ENCODE measurements at regions not wholly inside any gene's neighbourhood (a gene's known extent, or its start where the extent isn't known, plus 50 kb on each side); places are given as distances from the start of the nearest gene placed in this dataset.

DNA sequence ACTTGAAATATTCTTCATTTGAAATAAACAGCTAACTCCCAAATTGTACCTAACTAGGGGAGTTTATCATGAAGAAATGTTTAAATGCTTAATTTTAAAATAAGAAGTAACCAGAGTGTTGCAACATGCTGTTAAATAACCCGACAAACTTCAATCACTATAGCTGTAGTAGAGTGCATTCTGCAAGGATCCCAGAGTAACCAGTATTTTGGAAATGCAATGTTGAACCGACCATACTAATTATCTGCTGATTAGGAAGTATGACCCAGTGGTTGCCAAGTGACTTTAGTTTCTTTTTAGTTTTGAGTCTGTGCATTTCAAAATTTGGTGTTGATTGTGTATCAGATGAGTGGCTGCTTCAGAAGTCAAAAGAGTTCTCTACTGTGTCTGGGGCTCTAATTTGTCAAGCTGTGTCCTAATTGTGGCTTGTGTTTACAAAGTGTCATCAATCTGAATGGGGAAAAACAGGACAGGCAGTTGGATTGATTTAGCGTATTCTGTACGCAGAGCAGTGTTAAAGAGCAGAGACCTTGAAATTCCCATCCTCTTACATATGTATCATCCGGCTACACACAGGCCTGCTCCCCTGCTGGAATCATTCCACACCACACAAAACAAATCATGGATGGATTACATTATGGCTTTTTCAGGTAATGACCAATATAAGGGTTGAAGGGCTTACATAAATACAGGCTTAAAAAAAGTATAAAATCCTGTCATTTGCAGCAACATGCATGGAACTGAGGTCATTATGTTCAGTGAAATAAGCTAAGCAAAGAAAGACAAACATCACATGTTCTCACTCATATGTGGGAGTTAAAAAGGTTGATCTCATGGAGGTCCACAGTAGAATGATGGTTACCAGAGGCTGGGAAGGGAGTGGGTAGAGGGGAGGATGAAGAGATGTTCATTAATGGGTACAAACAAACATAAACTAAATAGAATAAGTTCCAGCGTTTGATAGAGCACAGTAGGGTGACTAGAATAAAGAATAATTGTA, 351.5 kb downstream of the KLF12 start:
- DNase-seq: no peak

DNA sequence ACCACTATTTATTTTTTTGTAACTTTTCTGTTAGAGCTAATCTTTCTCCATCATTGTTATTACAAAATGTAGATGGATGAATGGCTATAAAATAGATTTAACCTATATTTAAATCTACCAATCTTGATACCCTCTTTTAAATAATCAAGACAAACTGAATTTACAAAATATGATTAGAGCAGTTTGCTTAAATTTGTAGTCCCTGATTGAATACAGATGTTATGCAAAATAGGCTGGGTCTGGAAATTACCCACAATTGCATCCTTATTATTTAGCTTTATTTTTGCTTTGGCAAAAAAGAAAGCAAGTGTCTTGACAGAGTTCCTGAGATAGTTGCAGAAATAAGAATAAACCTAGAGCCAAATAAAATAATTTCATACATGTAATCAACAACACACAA, 352.8 kb downstream of the KLF12 start:
- DNase-seq: no peak

DNA sequence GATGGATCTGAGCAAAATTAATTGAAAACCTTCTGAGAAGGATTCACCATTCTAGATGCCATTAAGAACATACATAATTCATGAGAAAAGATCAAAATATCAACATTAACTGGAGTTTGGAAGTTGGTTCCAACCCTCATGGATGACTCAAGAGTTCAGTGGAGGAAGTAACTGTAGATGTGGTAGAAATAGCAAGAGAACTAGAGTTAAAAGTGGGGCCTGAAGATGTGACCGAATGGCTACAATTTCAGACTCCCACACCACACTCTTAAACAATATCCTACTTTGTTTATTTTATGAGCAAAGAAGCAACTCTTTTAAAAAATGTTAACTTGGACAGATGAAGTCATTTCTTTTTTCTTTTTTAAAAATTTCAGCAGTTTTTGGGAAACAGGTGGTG, 354.3 kb downstream of the KLF12 start:
- no peak for DNase-seq

DNA sequence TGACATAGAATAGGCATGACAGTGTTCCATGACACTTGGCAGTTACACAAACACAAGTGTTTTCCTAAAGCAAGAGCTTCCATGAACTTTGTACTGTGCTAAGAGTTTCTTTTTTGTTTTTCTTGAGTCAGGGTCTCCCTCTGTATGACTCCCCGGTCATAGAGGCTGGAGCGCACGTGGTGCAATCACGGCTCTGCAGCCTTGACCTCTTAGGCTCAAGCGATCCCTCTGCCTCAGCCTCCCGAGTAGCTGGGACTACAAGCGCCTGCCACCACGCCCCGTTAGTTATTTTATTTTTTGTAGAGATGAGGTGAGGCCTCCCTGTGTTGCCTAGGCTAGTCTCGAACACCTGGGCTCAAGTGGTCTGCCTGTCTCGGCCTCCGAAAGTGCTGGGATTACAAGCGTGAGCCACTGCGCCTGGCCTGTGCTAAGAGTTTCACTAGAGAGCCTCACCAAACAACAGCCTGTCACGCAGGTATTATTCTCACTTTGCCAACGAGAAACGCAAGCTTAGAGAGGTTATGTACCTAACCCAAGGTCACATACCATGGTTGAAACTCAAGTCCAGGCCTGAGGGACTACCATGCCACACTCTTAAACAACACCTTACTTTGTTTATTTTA, 355.9 kb downstream of the KLF12 start:
- no peak for DNase-seq

DNA sequence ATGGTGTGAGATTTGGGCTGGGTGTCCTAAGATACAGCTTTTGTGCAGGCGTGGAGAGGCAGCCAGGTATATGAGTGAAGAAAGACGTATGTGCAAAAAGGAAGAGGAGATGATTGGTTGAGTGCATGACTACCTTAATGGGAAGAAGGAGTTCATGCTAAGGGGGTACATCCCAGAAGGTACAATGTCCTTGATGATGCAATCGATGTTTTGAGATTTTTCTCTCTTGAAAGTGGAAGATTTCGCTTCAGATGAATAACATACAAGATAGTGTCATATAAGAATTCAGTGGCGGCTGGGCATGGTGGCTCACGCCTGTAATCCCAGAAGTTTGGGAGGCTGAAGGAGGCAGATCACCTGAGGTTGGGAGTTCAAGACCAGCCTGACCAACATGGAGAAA, 357.1 kb downstream of the KLF12 start:
- no peak for DNase-seq

DNA sequence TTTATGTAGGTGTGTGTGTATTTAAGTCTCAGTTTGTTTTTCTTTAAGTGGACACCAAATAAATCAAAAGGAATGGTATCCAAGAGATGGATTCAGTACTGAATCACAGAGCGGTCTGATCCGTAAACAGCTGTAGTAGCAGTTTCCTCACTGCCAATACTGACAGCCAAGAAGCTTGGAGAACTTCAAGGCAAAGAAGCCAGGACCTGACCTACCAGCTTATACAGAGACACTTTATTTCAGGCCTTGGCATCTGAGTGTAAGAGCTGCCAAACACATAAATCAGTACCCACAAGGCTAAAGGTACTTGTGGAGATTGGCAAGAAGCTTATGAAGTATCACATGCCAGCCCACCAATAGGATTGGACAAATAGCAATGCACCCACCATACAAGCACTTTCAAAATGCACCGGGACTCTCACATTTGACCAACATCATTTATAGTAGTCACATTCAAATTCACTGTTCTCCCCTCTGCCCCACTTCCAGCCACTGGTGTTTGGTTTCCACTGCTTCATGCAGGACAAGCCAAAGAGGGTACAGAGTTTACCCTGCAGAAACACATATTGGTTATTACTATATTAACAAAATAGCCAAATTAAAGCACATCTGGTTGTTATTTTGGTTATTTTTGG, 357.9 kb downstream of the KLF12 start:
- DNase-seq: no peak

DNA sequence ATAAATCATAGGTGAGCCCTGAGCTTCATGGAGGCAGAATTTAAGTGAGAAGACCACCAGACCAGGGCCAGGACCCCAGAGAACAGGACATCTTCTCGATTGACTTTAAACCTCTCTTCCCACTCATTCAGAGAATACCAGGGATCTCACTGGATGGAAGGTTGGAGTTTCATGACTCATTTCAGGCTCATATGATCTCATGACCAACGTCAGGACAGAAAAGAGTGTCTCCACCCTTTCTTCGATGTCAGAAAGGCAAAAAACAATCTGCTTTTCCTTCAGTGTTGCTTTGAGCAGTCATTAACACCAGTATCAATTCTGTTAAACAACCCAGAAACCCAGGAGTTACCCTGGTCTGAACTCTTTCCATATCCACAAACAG, 361.0 kb downstream of the KLF12 start:
- DNase-seq: no peak

DNA sequence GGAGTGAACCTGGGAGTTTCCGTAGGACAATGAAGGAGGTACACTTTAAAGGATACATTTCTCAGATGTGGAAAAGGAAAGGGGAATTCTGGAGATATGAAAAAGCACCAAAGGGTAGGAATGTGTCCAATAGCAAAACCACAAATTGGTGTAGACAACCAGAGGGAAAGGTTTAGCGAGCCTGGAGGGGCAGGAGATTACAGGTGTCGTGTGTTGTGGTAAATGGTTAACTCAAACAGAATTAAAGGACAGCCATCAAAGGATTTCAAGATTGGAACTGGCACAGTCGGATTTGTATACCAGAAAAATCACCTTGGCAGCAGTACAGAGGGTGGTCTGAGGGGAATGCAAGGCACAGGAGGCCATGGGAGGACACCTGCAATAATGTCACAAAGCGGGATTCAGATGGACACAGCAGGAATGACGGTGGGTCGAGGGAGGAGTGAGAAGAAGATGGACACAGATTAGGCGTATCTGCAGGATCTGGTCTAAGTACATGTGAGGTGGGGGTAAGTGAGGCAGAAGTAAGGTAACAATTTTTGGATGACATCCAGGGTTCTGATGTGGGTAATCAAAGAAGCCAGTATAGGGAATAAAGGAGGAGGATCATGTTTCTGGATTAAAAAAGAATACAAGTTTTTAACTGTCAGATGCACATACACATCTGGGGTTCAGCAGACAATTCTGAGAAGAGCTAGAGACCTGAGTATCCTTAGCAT, 361.6 kb downstream of the KLF12 start:
- no peak for DNase-seq

DNA sequence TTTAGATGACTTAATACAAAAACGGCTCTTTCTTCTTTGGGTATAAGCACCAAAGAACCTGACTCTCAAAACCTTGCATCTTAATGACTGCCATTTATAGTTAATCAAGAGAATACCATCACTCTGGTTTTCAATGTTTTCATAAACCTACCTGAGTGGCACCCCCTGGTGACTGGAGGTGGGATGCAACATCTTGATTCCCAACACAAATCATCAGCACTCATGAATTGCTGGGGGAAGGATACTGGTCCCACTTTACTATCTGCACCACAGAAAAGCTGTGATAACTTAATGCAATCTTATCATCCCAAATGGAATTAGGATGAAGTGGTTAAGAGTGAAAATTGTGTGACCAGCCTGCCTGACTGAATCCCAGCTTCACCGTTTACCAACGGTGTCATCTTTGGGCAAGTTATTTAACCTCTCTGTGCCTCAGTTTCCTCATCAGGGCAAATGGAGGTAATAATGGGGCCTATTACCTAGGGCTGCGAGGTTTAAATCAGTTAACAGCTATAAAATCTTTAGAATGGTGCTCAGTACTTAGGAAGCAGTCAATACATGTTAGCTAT, 366.4 kb downstream of the KLF12 start:
- DNase-seq: peak; percentile 16 to 17

DNA sequence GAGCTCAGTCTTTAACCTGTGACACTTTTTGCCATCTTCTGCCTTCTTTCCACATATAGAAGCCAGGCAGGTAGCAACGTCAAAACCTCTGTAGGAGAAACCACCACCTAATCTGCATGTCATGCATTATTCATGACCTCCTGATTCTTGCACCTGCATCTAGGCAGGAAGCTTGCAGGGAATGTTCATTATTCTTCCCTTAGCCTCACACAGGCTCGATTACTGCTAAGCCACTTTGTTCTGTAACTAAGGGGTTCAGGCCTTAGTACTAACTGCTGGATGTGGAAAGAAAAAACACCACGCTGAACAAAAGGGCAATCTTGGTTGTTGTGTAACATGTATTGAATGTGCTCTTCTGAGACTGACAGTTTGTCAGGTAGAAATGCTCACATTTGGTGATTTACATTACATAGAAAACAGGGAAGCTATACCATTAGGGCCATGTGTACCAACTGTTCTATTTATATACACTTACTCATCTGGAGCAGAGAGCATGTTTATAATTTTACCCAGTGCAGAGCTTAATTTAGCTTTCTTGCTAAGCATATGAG, 366.9 kb downstream of the KLF12 start:
- no peak for DNase-seq

DNA sequence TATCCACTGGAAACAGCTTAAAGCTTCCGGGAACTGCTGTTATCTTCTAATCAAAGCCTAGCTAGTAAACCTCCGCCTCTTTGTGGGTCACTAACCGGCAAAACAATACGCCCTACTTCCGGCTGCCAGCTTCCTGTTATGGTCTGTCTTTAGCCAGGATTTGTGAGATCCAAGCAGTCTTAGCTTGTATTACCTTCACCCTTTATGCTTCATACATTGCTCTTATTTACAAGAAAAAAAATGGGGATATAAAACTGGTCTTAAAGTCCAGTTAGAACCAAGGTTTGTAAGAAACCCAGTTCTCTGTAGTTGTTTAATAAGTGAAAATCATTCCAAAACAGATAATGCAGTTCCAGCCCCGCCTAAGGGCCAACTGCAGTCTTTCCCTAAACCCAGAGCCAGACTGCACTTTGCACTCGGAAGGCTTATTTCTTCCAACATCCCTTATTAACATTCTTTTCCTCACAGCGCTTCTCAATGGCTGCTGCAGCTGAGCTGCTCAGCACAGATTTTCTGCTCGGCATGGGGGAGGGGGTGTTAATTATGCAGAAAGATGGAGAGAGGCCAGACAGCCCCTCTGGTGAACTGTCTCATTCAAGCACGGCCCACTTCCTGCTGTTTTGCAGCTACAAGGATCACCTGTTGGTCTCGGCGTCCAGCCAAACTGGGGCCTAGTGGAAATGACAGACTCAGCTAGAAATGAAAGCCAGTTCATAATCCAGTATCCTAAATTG, 368.4 kb downstream of the KLF12 start:
- peak; percentile 37 to 52 for DNase-seq

DNA sequence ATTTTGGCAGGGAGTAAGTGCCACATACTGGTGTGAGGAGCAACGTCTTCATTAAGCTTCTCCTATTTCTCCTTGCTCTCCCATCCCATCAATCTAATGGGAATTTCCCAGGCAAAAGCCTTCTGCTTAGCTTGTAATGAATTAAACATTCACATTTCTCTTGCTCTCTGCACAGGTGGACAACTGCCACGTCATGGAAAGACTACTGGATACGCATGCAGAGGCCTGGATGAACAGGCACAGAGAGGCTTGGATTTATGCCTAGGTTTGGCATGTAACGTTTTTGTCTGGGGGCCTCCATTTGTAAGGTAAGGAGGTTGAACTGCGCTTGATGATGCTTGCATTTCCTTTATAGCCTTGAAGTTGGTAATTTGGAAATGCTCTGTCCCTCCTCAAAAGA, 374.8 kb downstream of the KLF12 start:
- DNase-seq: no peak

DNA sequence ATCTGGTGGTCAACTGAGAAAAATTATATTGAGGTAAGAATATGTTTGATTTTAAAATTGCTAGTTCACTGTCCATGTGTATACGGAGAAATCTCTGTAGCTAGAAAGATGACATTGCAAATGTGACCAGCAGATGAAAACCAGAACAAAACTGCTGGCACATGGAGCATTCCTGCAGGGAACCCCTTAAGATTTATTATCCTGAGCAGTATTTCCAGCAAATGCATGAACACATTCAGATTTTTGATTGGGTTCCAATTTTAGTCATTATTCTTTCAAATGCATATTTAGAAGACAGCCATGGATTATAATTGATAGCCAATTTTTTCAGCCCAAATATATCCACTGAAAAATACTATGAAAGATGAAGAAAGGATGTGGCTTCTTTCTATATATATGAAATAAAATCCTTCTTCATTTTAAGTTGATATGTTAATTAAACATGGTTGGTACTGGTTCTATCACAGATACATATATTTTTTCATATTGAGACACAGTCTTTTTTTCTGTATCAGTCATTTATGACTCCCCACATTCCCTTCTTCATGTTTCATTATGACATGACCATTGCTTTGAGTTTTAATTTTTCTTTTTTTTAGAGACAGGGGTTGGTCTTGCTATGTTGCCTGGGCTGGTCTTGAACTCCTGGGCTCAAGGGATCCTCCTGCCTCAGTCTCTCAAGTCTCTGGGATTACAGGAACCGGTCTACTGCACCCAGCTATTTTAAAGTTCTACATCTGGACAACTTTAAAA, 376.5 kb downstream of the KLF12 start:
- DNase-seq: no peak

DNA sequence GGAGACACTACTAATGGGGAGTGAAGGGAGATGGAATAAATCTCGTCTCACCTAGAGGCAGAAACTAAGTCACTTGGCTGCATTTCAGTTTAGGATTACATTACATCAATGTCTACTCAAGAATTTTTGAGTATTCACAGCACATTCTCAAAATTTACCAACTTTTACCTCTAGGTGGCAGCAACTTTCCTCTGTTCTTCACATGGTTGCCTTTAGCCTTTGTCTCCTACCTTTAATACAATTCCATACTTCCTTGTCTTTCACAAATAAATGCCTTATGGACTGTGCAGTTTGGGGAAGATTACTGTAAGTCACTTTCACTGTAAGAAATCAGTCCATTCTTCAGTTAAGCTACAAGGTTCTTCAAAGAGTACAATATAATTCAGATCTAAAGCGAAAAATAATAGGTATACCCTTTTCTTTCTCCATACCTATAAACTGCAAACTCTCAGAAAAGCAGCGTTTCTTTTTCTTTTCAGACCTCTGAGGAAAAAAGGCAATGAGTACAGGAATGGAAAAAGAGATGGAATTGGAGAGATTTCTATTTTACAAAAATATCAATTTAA, 379.4 kb downstream of the KLF12 start:
- DNase-seq: no peak

DNA sequence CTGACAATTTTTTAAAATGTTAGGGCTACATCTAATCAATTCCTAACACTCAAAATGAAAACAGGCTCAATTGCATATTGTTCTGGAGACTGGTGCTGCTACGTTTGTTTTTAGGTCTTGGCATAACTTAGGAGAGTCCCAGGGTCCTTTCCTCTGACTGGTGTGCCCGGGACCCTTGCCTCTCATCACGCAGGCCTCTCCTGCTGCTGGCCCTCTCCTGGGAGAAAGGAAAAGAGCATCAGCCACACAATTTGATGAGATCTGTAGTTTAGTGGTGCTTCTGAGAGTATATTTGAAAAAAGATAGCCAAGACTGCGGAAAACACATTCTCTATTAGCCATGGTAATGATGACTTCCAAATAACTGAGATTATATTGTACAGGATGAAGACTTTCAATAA, 380.0 kb downstream of the KLF12 start:
- no peak for DNase-seq

DNA sequence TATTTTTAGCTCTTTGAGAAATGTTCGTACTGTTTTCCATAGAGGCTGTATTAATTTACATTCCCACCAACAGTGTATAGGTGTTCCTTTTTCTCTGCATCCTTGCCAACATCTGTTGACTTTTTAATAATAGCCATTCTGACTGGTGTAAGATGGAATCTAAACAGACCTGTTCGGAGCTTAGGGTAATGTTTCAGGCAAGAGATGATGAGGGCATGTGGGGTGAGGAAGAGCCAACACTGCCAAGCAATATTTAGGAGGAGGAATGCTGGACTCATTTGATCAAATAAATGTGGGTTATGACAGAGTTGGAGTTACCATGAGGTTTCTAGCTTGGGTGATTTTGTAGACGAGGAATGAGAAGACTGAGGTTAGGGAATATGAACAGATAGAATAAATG, 382.9 kb downstream of the KLF12 start:
- DNase-seq: no peak

DNA sequence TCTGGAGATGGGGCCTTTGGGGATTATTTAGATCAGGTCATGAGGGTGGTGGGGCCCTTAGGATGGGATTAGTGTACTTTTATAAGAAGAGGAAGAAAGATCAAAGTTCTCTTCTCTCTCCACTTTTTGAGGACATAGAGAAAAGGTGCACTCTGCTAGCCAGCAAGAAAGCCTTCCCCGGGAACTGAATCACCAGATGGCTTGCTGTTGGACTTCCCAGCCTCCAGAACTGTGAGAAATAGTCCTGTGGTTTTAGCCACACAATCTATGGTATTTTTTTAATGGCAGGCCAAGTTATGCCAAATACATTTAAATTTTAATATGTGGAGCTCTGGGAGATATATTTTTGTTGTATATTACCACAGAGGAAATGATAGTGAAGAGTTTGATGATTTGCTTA, 385.8 kb downstream of the KLF12 start:
- DNase-seq: no peak

DNA sequence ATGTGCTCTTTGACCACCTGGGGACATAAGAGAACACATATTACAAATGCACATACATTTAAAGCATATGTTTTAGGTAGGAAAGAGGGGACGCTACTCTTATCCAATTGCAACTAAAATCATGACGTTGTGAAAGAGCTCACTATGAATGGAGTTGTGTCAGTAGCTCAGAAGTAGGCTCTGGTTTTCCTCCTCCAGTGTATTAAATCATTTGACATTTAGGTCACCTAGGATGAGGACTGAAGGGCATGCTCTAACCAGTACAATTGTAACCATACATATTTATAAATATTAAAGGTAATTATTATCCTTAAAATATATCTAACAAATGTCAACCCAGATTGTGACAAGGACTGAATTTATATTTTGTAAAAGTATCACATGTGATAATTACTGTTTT, 389.0 kb downstream of the KLF12 start:
- no peak for DNase-seq

DNA sequence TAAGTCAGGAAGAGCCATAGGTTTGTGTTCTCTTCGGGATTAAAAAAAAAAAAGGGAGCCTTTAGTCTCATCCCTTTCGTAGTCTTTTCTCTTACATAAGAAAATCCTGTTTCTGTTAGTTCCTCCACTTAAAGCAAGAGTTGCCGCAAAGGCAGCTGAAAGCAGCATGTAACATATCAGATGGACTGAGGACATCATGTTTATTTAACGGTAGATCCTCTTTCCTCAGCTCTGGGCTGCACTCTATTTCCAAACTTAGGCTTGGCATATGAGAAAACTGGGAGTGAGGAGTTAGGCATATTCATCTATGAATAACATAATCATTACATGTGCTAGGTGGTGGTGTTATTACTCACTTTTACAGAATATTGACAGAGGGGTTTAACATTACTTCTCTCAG, 391.2 kb downstream of the KLF12 start:
- no peak for DNase-seq

DNA sequence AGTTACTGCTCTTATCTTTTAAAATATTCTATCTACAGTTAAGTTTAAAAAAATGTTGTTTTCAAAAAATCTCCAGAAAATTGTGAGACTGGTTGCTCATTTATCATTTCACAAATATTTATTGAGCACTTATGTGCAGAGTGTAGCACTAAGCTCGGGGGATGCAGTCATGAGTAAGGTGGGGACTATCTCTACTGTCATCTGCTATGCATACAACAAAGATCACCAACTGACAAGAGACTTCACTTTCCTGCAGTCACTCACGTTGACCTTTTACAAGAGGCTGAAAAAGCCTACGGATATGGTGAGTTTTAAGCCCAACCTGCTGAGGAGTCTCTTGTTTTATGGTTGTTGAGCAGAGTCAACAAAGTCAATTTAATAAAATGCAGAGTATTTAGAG, 392.5 kb downstream of the KLF12 start:
- no peak for DNase-seq

DNA sequence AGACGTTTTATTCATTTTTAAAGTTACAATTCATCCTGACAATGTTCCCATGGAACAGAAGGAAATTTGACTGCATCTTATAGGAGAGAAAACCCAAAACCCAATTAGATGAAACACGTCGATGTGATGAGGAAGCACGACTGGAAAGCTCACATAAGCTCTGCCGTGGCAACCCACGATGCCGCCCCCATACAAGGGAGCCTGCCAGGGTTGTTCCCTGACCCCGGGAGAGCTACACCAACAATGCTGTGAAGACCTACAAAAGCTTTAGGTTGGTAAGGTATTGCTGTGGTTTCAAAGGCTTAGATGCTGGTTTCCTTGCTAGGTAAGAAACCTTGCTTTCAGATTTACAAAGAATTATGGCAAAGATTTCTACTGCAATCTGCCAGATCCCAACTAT, 393.1 kb downstream of the KLF12 start:
- DNase-seq: peak in 1 of 2 experiments; percentile 7
